Mesendoderm (in vitro differentiated cells): ENCODE measurements at regions not wholly inside any gene's neighbourhood (a gene's known extent, or its start where the extent isn't known, plus 50 kb on each side); places are given as distances from the start of the nearest gene placed in this dataset.

Source experiments
- DNase-seq: peaks from one replicate; pipeline ENCODE4 v3.0.0; 2013
- H2AK5ac ChIP-seq: 2 replicates; pipeline ENCODE4 v1.6.1; 2013; ENCODE audit warnings: low read length, inconsistent platforms
- H2BK120ac ChIP-seq: 2 replicates; pipeline ENCODE4 v1.6.1; 2013; ENCODE audit warnings: low read depth, mild to moderate bottlenecking, low read length, moderate library complexity, mixed read lengths
- H2BK15ac ChIP-seq: replicated peaks from 2 replicates; pipeline ENCODE4 v1.6.1; 2013; ENCODE audit warnings: low read depth, mild to moderate bottlenecking, moderate library complexity
- H2BK5ac ChIP-seq: 2 replicates; pipeline ENCODE4 v1.6.1; 2013; ENCODE audit warnings: low read length, inconsistent platforms
- H3K18ac ChIP-seq: 2 replicates; pipeline ENCODE4 v1.6.1; 2013; ENCODE audit warnings: mild to moderate bottlenecking, low read length, mixed read lengths
- H3K23ac ChIP-seq: one replicate; pipeline ENCODE4 v1.6.1; 2013; ENCODE audit warnings: low read length
- H3K27ac ChIP-seq: 2 replicates; pipeline ENCODE4 v1.5.1; 2013; ENCODE audit warnings: low read depth, mild to moderate bottlenecking, inconsistent platforms, low read length, moderate library complexity
- H3K27me3 ChIP-seq: 2 replicates; pipeline ENCODE4 v1.6.1; 2013; ENCODE audit warnings: low read length, control low read depth, mild to moderate bottlenecking, inconsistent platforms; ENCODE audit not compliant: insufficient read depth, poor library complexity
- H3K36me3 ChIP-seq: 2 replicates; pipeline ENCODE4 v1.6.1; 2013; ENCODE audit warnings: low read length, inconsistent platforms; ENCODE audit not compliant: control insufficient read depth, insufficient read depth
- H3K4ac ChIP-seq: one replicate; pipeline ENCODE4 v1.6.1; 2013; ENCODE audit warnings: low read depth, mild to moderate bottlenecking, low read length, moderate library complexity
- H3K4me1 ChIP-seq: 2 replicates; pipeline ENCODE4 v1.6.1; 2013; ENCODE audit warnings: low read depth, low read length, inconsistent platforms; ENCODE audit not compliant: control insufficient read depth
- H3K4me2 ChIP-seq: 2 replicates; pipeline ENCODE4 v1.6.1; 2013; ENCODE audit warnings: low read length
- H3K4me3 ChIP-seq: 2 replicates; pipeline ENCODE4 v1.5.1; 2013; ENCODE audit warnings: mild to moderate bottlenecking, low read length
- H3K56ac ChIP-seq: one replicate; pipeline ENCODE4 v1.6.1; 2013; ENCODE audit warnings: low read length
- H3K79me1 ChIP-seq: 2 replicates; pipeline ENCODE4 v1.6.1; 2013; ENCODE audit warnings: low read length, inconsistent platforms
- H3K79me2 ChIP-seq: 2 replicates; pipeline ENCODE4 v1.6.1; 2013; ENCODE audit warnings: mild to moderate bottlenecking, low read length; ENCODE audit not compliant: control insufficient read depth, insufficient read depth
- H3K9ac ChIP-seq: 2 replicates; pipeline ENCODE4 v1.6.1; 2013; ENCODE audit warnings: low read length, inconsistent platforms
- H4K5ac ChIP-seq: one replicate; pipeline ENCODE4 v1.6.1; 2013; ENCODE audit warnings: low read length
- H4K8ac ChIP-seq: one replicate; pipeline ENCODE4 v1.6.1; 2013; ENCODE audit warnings: low read depth, mild to moderate bottlenecking, control low read depth, low read length, moderate library complexity
- WGBS: extraction: QIAGEN DNeasy Blood & Tissue Kit; methylation state at CpG from one replicate; pipeline ENCODE4 v1.1.7; 2013; ENCODE audit warnings: low lambda C conversion rate, missing lambda C conversion rate; ENCODE audit not compliant: insufficient coverage; ENCODE audit errors: extremely low coverage; 5-methylcytosine and 5-hydroxymethylcytosine counted together

DNA sequence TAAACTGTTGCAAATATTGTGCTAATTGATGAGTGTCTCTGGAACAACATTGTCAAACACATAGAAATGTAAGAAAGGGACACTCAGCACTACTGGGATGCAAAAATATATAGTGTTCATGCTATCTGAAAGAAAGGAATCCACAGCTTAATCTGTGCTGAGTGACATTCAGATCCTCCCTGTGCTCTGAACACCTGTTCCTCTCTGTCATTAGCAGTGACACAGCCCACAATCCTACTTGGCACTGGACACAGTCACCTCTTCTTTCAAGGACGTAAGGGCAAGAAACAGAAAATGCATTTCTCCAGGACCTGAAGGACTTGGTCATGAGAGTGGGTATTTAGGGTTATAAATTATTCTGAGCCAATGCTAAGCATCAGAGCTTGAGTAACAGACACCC is 121.4 kb upstream of the SV2C start:
- H3K79me1 ChIP-seq = no peaks in the 10 kb centered on the region
- H3K79me2 ChIP-seq = no peaks in the 10 kb centered on the region
- H3K18ac ChIP-seq = no peak overlapping the region
- no peak overlapping the region for H3K4me3 ChIP-seq
- H2BK120ac ChIP-seq = no peak overlapping the region
- no peak overlapping the region for H3K9ac ChIP-seq
- no peak for DNase-seq
- no peak overlapping the region for H2AK5ac ChIP-seq
- no peak overlapping the region for H2BK5ac ChIP-seq
- no peak overlapping the region for H4K5ac ChIP-seq
- no peaks in the 10 kb centered on the region for H3K36me3 ChIP-seq
- no peak overlapping the region for H3K56ac ChIP-seq
- H3K4ac ChIP-seq = no peak overlapping the region
- no peak overlapping the region for H4K8ac ChIP-seq
- H3K4me1 ChIP-seq = no peaks in the 10 kb centered on the region
- H3K27me3 ChIP-seq = no peaks in the 10 kb centered on the region
- H2BK15ac ChIP-seq = no peak overlapping the region
- H3K23ac ChIP-seq = no peak overlapping the region
- H3K4me2 ChIP-seq = no peak overlapping the region
- WGBS = no CpG with 5 or more reads among the region's 1 CpG
- no peak overlapping the region for H3K27ac ChIP-seq

DNA sequence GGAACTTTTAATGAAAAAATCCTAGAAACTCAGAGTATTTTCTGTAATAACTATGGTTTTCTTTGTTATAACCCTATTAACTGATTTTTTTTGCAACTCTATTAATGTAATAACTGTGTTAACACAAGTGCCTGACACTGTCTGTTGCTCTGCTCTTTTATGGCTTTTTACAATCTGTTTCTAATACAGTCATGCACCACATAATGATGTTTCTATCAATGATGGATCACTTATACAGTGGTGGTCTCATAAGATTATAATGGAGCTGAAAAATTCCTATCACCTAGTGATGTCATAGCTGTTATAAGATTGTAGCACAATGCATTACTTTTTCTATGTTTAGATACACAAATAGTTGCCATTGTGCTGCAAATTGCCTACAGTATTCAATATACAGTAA is 123.1 kb upstream of the SV2C start:
- DNase-seq = no peak
- no peak overlapping the region for H3K4me3 ChIP-seq

DNA sequence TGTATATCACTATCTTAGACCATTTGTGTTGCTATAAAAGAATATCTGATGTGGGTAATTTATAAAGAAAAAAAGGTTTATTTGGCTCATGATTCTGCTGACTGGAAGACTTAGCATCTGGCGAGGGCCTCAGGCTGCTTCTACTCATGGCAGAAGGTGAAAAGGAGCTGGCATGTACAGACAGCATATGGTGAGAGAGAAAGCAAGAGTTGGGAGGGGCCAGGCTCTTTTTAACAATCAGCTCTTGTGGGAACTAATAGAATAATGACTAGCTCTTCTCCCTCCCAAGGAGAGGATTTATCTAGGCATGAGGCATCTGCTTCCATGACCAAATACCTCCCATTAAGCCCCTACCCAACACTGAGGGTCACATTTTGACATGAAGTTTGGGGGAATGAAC is 130.2 kb upstream of the SV2C start:
- no peak overlapping the region for H3K18ac ChIP-seq
- no peak overlapping the region for H3K27ac ChIP-seq
- no peak overlapping the region for H4K5ac ChIP-seq
- H3K4me3 ChIP-seq = no peak overlapping the region
- no peak overlapping the region for H3K4ac ChIP-seq
- no CpG with 5 or more reads among the region's 1 CpG for WGBS
- H3K79me1 ChIP-seq = no peaks in the 10 kb centered on the region
- no peaks in the 10 kb centered on the region for H3K36me3 ChIP-seq
- H3K79me2 ChIP-seq = no peaks in the 10 kb centered on the region
- H2BK120ac ChIP-seq = no peak overlapping the region
- H3K9ac ChIP-seq = no peak overlapping the region
- H2BK5ac ChIP-seq = no peak overlapping the region
- no peak overlapping the region for H3K56ac ChIP-seq
- H3K4me2 ChIP-seq = no peak overlapping the region
- no peaks in the 10 kb centered on the region for H3K27me3 ChIP-seq
- DNase-seq = no peak
- no peak overlapping the region for H2BK15ac ChIP-seq
- no peak overlapping the region for H3K23ac ChIP-seq
- H2AK5ac ChIP-seq = no peak overlapping the region
- no peaks in the 10 kb centered on the region for H3K4me1 ChIP-seq
- no peak overlapping the region for H4K8ac ChIP-seq

More for the DNA sequence above, 123.1 kb upstream of the SV2C start:
- H3K79me1 ChIP-seq = no peaks in the 10 kb centered on the region
- no peak overlapping the region for H3K18ac ChIP-seq
- H2BK15ac ChIP-seq = no peak overlapping the region
- H3K27ac ChIP-seq = no peak overlapping the region
- no peak overlapping the region for H3K4me2 ChIP-seq
- H3K9ac ChIP-seq = no peak overlapping the region
- H3K36me3 ChIP-seq = no peaks in the 10 kb centered on the region
- H3K79me2 ChIP-seq = no peaks in the 10 kb centered on the region
- no peaks in the 10 kb centered on the region for H3K27me3 ChIP-seq
- H4K8ac ChIP-seq = no peak overlapping the region
- no peak overlapping the region for H3K23ac ChIP-seq
- no peaks in the 10 kb centered on the region for H3K4me1 ChIP-seq
- H2AK5ac ChIP-seq = no peak overlapping the region
- no peak overlapping the region for H3K4ac ChIP-seq
- H2BK5ac ChIP-seq = no peak overlapping the region
- H3K56ac ChIP-seq = no peak overlapping the region
- no peak overlapping the region for H2BK120ac ChIP-seq
- no peak overlapping the region for H4K5ac ChIP-seq

DNA sequence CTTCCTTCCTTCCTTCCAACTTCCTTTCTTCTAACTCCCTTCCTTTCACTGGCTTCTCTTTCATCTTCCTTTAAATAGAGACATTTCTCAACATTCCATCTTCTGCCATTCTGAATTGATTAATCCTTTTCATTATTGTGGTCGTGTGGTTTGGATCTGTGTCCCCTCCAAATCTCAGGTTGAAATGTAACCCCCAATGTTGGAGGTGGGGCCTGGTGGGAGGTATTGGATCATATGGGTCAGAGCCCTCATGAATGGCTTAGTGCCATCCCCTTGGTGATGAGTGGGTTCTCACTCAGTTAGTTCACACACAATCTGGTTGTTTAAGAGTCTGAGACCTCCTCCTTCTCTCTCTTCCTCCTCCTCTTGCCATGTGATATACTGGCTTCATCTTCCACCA is 130.9 kb upstream of the SV2C start:
- H4K8ac ChIP-seq = no peak overlapping the region
- H3K4me3 ChIP-seq = no peak overlapping the region
- H2BK5ac ChIP-seq = no peak overlapping the region
- H3K79me2 ChIP-seq = no peaks in the 10 kb centered on the region
- no peaks in the 10 kb centered on the region for H3K36me3 ChIP-seq
- no peak overlapping the region for H3K4me2 ChIP-seq
- H3K79me1 ChIP-seq = no peaks in the 10 kb centered on the region
- H3K27me3 ChIP-seq = no peaks in the 10 kb centered on the region
- H4K5ac ChIP-seq = no peak overlapping the region
- no peak overlapping the region for H3K56ac ChIP-seq
- WGBS = no CpG with 5 or more reads among the region's 1 CpG
- no peak overlapping the region for H2BK15ac ChIP-seq
- no peak overlapping the region for H3K18ac ChIP-seq
- no peak overlapping the region for H2AK5ac ChIP-seq
- no peak overlapping the region for H3K4ac ChIP-seq
- no peak for DNase-seq
- no peaks in the 10 kb centered on the region for H3K4me1 ChIP-seq
- H2BK120ac ChIP-seq = no peak overlapping the region
- H3K23ac ChIP-seq = no peak overlapping the region
- no peak overlapping the region for H3K27ac ChIP-seq
- no peak overlapping the region for H3K9ac ChIP-seq

DNA sequence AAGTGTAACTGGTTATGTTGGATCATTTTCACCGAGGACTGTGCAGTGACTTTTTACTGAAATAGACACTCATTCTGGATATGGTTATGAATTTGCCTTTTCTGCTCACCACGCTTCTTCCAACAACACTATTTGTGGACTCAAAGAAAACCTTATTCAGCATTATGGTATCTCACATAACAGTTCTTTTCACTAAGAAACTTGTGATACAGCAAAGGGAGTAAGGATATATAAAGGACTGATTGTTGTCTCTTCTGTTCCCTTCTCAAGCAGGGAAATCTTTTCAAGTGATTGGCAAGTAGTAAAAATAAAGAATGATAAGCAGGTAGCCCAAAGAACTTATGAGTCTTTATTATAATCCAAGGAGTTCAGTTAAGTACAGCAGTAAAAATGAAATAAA is 131.5 kb upstream of the SV2C start:
- H2AK5ac ChIP-seq = no peak overlapping the region
- H3K4me3 ChIP-seq = no peak overlapping the region
- no peaks in the 10 kb centered on the region for H3K79me2 ChIP-seq
- H3K36me3 ChIP-seq = no peaks in the 10 kb centered on the region
- DNase-seq = no peak
- WGBS = no CpG with 5 or more reads among the region's 2 CpGs
- no peak overlapping the region for H2BK120ac ChIP-seq
- no peak overlapping the region for H3K56ac ChIP-seq
- H2BK5ac ChIP-seq = no peak overlapping the region
- no peak overlapping the region for H3K27ac ChIP-seq
- no peak overlapping the region for H3K18ac ChIP-seq
- no peak overlapping the region for H3K23ac ChIP-seq
- no peak overlapping the region for H3K4me2 ChIP-seq
- no peak overlapping the region for H4K8ac ChIP-seq
- H3K4me1 ChIP-seq = no peaks in the 10 kb centered on the region
- no peak overlapping the region for H3K9ac ChIP-seq
- no peaks in the 10 kb centered on the region for H3K27me3 ChIP-seq
- no peaks in the 10 kb centered on the region for H3K79me1 ChIP-seq
- H2BK15ac ChIP-seq = no peak overlapping the region
- H4K5ac ChIP-seq = no peak overlapping the region
- H3K4ac ChIP-seq = no peak overlapping the region

DNA sequence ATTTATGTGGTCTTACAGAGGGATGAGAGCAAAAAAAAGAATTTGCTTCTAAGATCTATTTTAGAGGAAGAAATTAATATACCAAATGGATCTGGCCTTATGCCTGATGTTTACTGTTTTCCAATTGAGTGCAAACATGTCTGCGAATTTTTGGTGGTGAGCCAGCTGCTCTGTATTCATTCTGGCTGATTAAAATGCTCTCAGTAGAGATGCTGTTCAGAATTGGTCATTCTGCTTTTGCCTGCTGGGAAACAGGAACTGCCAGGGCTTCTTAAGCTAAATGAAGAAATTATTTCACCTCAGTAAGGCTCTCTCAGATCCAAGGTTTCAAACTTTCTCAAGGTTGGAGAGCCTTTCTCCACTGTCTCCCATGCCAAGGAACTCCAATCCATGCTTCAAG is 132.0 kb upstream of the SV2C start:
- Histone ChIP-seq H3K4me1 (no peaks in the 10 kb centered on the region), H2AK5ac (no peak overlapping the region), H4K8ac (no peak overlapping the region), H3K9ac (no peak overlapping the region), H3K79me1 (no peaks in the 10 kb centered on the region), H4K5ac (no peak overlapping the region), H2BK120ac (no peak overlapping the region), H3K79me2 (no peaks in the 10 kb centered on the region), H2BK15ac (no peak overlapping the region), H3K27ac (no peak overlapping the region), H3K4ac (no peak overlapping the region), H3K56ac (no peak overlapping the region), H3K4me3 (no peak overlapping the region), H3K36me3 (no peaks in the 10 kb centered on the region), H2BK5ac (no peak overlapping the region), H3K4me2 (no peak overlapping the region), H3K27me3 (no peaks in the 10 kb centered on the region), H3K23ac (no peak overlapping the region), H3K18ac (no peak overlapping the region)
- no CpG with 5 or more reads among the region's 1 CpG for WGBS
- no peak for DNase-seq
